ENCODE measurements at regions not wholly inside any gene's neighbourhood (a gene's known extent, or its start where the extent isn't known, plus 50 kb on each side); places are given as distances from the start of the nearest gene placed in this dataset.
"Not testable (repeated sequence)": the region's sequence is repeated elsewhere in the genome, so short reads cannot be mapped to it uniquely, and the experiment has no call there.

DNA sequence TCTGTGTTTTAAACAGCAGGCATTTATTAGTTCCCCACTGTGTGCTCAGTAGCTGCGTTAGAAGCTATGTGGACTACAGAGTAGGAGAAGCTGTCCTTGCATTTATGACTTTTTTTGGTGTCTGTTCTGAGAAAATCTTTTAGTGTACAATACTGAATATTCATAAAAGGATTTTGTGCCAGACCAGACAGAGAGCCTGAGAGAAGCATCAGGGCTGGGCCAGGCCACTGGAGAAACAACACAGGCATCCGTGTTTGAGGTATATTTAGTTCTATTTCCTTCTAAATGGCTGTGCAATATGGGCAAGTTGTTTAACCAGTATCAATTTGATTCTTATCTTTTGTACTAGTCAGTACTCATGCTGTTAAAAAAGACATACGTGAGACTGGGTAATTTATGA is 182.8 kb downstream of the SH2D4B start:
- Histone ChIP-seq H2AFZ (ENCODE audit: low read length) (no peak overlapping the region), H3K4me2 (ENCODE audit: low read depth, low read length) (no peak overlapping the region), H3K4me1 (ENCODE audit: insufficient read depth, low read length) (no peaks in the 10 kb centered on the region; the same call in 1 of the 2 replicates), H3K9me3 (ENCODE audit: low read length) (no peaks in the 10 kb centered on the region), H3K27me3 (ENCODE audit: control insufficient read depth in 1 of 2, insufficient read depth in 2 of 2, low read length in 2 of 2) (no peaks in the 10 kb centered on the region; a peak in 1 of 5 replicates), H4K20me1 (ENCODE audit: insufficient read depth, low read length) (no peaks in the 10 kb centered on the region), H3K9ac (ENCODE audit: insufficient read depth, low read depth, low read length) (no peak overlapping the region), H3K36me3 (replicated peaks in 1 of 2; ENCODE audit: control insufficient read depth in 1 of 2, insufficient read depth in 2 of 2, low read length in 2 of 2) (no peaks in the 10 kb centered on the region), H3K4me3 (replicated peaks in 1 of 3; ENCODE audit: insufficient read depth in 1 of 3, low read depth in 2 of 3, low read length in 3 of 3) (no peak overlapping the region), H3K27ac (ENCODE audit: extremely low read length, insufficient read depth, low read length) (no peak overlapping the region), H3K79me2 (ENCODE audit: insufficient read depth, low read length) (no peaks in the 10 kb centered on the region)
- no TSS peak for BruUV-seq (replicated peaks)
- intact Hi-C loops (cut with micrococcal nuclease; ENCODE audit: unreplicated experiment) = no loop called here
- FAIRE-seq = no peak
- in situ Hi-C loops (cut with HindIII; ENCODE audit: extremely low pct_ligation_motif_present, low pct_unique_long_range_greater_than_20kb) = no loop called here
- no peak for DNase-seq (ENCODE audit: low spot score)
- no peak for ATAC-seq
- ChIA-PET CTCF (ENCODE audit: low intra/inter-chr PET ratio, low total read pairs) (no interaction called here), POLR2A (no interaction called here)
- TF ChIP-seq HINFP (CRISPR knock-in tag; IDR thresholded peaks at IDR 0.05; ENCODE audit: low read depth) = no peak
- TF ChIP-seq TFAP4 (IDR thresholded peaks at IDR 0.05; ENCODE audit: borderline replicate concordance, low read depth) = no peak
- TF ChIP-seq GFI1 (CRISPR knock-in tag; IDR thresholded peaks at IDR 0.05; ENCODE audit: borderline replicate concordance) = no peak
- TF ChIP-seq ZNF720 (CRISPR knock-in tag; IDR thresholded peaks at IDR 0.05) = no peak
- TF ChIP-seq, protein P1, sequence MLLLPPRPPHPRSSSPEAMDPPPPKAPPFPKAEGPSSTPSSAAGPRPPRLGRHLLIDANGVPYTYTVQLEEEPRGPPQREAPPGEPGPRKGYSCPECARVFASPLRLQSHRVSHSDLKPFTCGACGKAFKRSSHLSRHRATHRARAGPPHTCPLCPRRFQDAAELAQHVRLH (CRISPR knock-in tag; IDR thresholded peaks at IDR 0.05; ENCODE audit: borderline replicate concordance, low read depth) = no peak
- WGBS (ENCODE audit: low lambda C conversion rate) = 20% methylated on average over 3 of the region's 3 CpGs

- WGBS (ENCODE audit: low lambda C conversion rate) = 79% methylated on average over 7 of the region's 15 CpGs
- H3K4me2 ChIP-seq (ENCODE audit: low read depth, low read length) = not testable (repeated sequence)
These were observed 190.7 kb downstream of the SH2D4B start for GRCh38 chr10:80728354-80728753.

More at GRCh38 chr10:80728354-80728753, 190.7 kb downstream of the SH2D4B start:
- FAIRE-seq; H3K4me1 ChIP-seq (ENCODE audit: insufficient read depth, low read length); intact Hi-C loops (cut with micrococcal nuclease; ENCODE audit: unreplicated experiment); CTCF ChIA-PET (ENCODE audit: low intra/inter-chr PET ratio, low total read pairs); H3K9me3 ChIP-seq (ENCODE audit: low read length); POLR2A ChIA-PET; H3K27ac ChIP-seq (ENCODE audit: extremely low read length, insufficient read depth, low read length); H3K9ac ChIP-seq (ENCODE audit: insufficient read depth, low read depth, low read length); H3K27me3 ChIP-seq (ENCODE audit: control insufficient read depth in 1 of 2, insufficient read depth in 2 of 2, low read length in 2 of 2); H3K79me2 ChIP-seq (ENCODE audit: insufficient read depth, low read length); H3K36me3 ChIP-seq (replicated peaks in 1 of 2; ENCODE audit: control insufficient read depth in 1 of 2, insufficient read depth in 2 of 2, low read length in 2 of 2); DNase-seq (ENCODE audit: low spot score); in situ Hi-C loops (cut with HindIII; ENCODE audit: extremely low pct_ligation_motif_present, low pct_unique_long_range_greater_than_20kb); H3K4me3 ChIP-seq (replicated peaks in 1 of 3; ENCODE audit: insufficient read depth in 1 of 3, low read depth in 2 of 3, low read length in 3 of 3); ATAC-seq; H4K20me1 ChIP-seq (ENCODE audit: insufficient read depth, low read length); BruUV-seq (replicated peaks); H2AFZ ChIP-seq (ENCODE audit: low read length): not testable (repeated sequence)

Data from HepG2 (cell line).